NCI-H1092 (cell line): ENCODE measurements at regions not wholly inside any gene's neighbourhood (a gene's known extent, or its start where the extent isn't known, plus 50 kb on each side); places are given as distances from the start of the nearest gene placed in this dataset.

Experiments used
- DNase-seq: peaks from one replicate; lab custom pipeline; 2025; lab: John Stamatoyannopoulos, UW

GRCh38 chr6:82072121-82072521 lies 175.4 kb downstream of the IBTK start:
- DNase-seq: peak; percentile 55

- DNase-seq: no peak
Observed at GRCh38 chr6:82068721-82069120, 178.8 kb downstream of the IBTK start.

- no peak for DNase-seq
Observed at GRCh38 chr6:82066991-82067411, 180.5 kb downstream of the IBTK start.

GRCh38 chr6:82066196-82066595 lies 181.3 kb downstream of the IBTK start:
- DNase-seq: no peak

GRCh38 chr6:82063574-82063973 lies 184.0 kb downstream of the IBTK start:
- no peak for DNase-seq

GRCh38 chr6:82062219-82062618 lies 185.3 kb downstream of the IBTK start:
- DNase-seq: no peak

GRCh38 chr6:82057846-82058554 lies 189.5 kb downstream of the IBTK start:
- peak; percentile 10 for DNase-seq

GRCh38 chr6:82056567-82056966 lies 191.0 kb downstream of the IBTK start:
- DNase-seq: no peak

GRCh38 chr6:82045965-82046756 lies 201.4 kb downstream of the IBTK start:
- DNase-seq: no peak

GRCh38 chr6:82040405-82041221 lies 206.9 kb downstream of the IBTK start:
- no peak for DNase-seq

GRCh38 chr6:82038631-82039030 lies 208.9 kb downstream of the IBTK start:
- no peak for DNase-seq

- no peak for DNase-seq
Observed at GRCh38 chr6:82035526-82035925, 212.0 kb downstream of the IBTK start.

- no peak for DNase-seq
Observed at GRCh38 chr6:82033631-82034211, 213.8 kb downstream of the IBTK start.

GRCh38 chr6:82032444-82032843 lies 215.1 kb downstream of the IBTK start:
- no peak for DNase-seq

GRCh38 chr6:82030761-82031503 lies 216.6 kb downstream of the IBTK start:
- no peak for DNase-seq

- DNase-seq: no peak
Observed at GRCh38 chr6:82030301-82030700, 217.2 kb downstream of the IBTK start.

- no peak for DNase-seq
Observed at GRCh38 chr6:82025271-82025670, 222.3 kb downstream of the IBTK start.

- no peak for DNase-seq
Observed at GRCh38 chr6:82022614-82023129, 224.9 kb downstream of the IBTK start.

GRCh38 chr6:82017773-82018172 lies 229.8 kb downstream of the IBTK start:
- DNase-seq: no peak

- DNase-seq: no peak
Observed at GRCh38 chr6:82017288-82017687, 230.3 kb downstream of the IBTK start.

GRCh38 chr6:82015526-82015925 lies 232.0 kb downstream of the IBTK start:
- DNase-seq: no peak
